ENCODE measurements at regions not wholly inside any gene's neighbourhood (a gene's known extent, or its start where the extent isn't known, plus 50 kb on each side); places are given as distances from the start of the nearest gene placed in this dataset.

DNA sequence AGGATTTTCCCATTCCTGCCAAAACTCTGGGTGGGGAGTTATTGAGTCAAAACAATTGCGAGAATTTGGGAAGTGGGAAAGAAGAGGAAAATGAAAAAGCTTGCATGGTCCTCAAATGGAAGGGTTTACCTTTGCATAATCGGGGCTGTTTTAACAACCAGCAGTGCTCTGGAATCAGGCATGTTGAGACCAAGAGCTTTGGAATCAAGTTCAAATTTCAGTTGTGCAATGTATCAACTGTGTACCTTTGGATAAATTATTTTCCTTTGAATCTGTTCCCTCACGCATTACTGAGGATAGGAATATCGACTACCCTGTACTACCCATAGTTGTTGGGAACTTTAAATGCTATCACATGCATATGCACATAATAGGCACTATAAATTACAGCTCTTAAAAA, 205.5 kb downstream of the JCAD start:
- TF ChIP-seq EZH2 (IDR thresholded peaks at IDR 0.05) (no peak), POLR2AphosphoS5 (IDR thresholded peaks at IDR 0.05; ENCODE audit: borderline replicate concordance, low read depth, low read length) (no peak)

All from SK-N-MC (cell line).